ENCODE measurements at regions not wholly inside any gene's neighbourhood (a gene's known extent, or its start where the extent isn't known, plus 50 kb on each side); places are given as distances from the start of the nearest gene placed in this dataset.
"Not testable (repeated sequence)": the region's sequence is repeated elsewhere in the genome, so short reads cannot be mapped to it uniquely, and the experiment has no call there.

DNA sequence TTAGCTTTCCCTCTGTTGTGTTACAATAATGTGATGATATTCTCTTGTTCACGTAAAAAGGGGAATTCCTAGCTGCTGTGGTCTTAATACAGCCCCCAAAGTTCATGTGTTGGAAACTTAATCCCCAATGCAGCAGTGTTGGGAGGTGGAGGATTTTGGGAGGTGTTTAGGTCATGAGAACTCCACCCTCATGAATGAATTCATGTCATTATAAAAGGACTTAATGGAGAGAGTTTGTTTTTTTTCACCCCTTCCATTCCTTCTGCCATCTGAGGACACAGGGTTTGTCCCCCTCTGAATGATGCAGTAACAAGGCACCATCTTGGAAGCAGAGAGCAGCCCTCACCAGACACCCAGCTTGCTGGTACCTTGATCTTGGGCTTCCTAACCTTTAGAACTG lies 253.4 kb upstream of the DDHD1 start:
- TF ChIP-seq, protein P1, sequence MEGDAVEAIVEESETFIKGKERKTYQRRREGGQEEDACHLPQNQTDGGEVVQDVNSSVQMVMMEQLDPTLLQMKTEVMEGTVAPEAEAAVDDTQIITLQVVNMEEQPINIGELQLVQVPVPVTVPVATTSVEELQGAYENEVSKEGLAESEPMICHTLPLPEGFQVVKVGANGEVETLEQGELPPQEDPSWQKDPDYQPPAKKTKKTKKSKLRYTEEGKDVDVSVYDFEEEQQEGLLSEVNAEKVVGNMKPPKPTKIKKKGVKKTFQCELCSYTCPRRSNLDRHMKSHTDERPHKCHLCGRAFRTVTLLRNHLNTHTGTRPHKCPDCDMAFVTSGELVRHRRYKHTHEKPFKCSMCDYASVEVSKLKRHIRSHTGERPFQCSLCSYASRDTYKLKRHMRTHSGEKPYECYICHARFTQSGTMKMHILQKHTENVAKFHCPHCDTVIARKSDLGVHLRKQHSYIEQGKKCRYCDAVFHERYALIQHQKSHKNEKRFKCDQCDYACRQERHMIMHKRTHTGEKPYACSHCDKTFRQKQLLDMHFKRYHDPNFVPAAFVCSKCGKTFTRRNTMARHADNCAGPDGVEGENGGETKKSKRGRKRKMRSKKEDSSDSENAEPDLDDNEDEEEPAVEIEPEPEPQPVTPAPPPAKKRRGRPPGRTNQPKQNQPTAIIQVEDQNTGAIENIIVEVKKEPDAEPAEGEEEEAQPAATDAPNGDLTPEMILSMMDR (conservative IDR thresholded peaks at IDR 0.05; ENCODE audit: low read depth, low read length), result no peak

DNA sequence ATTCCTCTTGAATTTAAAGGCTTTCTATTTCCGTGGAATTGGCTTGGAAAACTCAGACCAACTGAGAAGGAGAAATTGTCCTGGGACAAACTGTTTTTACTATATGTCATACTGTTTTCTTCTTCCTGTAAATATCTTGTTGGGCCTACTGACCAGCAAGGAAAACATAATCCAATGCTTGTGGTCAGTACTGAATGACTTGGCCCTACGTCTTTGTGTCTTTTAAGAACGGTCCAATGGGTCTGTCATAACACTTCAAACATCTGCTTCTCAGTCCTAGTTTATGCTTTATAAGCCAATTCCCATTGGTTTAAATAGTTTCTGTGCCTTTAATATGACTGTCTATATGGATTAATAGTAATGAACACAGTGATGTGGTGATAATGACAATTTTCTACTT lies 248.5 kb upstream of the DDHD1 start:
- TF ChIP-seq, protein P1 (conservative IDR thresholded peaks at IDR 0.05; ENCODE audit: low read depth, low read length), result no peak
- no peak overlapping the region for H3K4me3 ChIP-seq (ENCODE audit: low read depth, low read length)
- no peak for DNase-seq (ENCODE audit: low read depth)

More for the DNA sequence above, 253.4 kb upstream of the DDHD1 start:
- DNase-seq (ENCODE audit: low read depth), result no peak
- H3K4me3 ChIP-seq (ENCODE audit: low read depth, low read length), result no peak overlapping the region

DNA sequence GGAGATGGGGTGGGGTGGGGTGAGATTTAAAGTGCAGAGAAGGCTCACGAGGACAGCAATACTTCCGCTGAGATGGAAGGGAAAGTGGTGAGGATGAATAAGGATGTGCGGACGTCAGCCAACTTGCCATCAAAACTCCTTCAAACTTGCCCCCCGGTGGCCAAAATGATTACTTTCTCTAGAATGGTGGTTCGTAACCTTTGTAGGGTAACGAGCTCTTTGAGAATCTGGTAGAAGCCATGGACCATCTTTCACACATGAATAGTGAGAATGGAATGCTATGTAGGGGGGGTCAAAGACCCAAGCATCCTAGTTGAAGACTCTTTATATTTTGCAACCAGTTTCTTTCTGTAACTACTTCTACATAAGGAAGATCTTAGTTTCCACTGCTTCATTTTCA lies 245.9 kb upstream of the DDHD1 start:
- H3K4me3 ChIP-seq (ENCODE audit: low read depth, low read length), result no peak overlapping the region
- TF ChIP-seq, protein P1 (conservative IDR thresholded peaks at IDR 0.05; ENCODE audit: low read depth, low read length), result peak; percentile 59
- peak; percentile 82 for DNase-seq (ENCODE audit: low read depth)

DNA sequence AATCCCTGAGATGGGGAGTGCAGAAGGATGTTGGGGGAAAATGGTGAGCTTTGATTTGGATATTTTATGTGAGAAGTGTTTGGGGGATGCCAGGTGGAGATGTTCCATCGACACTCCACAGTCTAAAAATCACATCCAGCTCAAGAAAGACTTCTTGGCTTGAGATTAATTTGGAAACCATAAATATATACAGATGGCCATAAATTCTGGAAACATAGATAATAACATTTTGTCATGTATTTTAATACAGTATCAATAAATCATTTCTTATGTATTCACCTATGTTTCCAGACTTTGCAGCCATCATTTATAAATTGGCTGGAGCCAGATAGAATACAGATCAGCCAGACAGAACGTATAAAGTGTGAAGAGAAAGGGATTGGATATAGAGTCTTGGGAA lies 245.5 kb upstream of the DDHD1 start:
- DNase-seq (ENCODE audit: low read depth), result no peak
- TF ChIP-seq, protein P1 (conservative IDR thresholded peaks at IDR 0.05; ENCODE audit: low read depth, low read length), result no peak
- no peak overlapping the region for H3K4me3 ChIP-seq (ENCODE audit: low read depth, low read length)

DNA sequence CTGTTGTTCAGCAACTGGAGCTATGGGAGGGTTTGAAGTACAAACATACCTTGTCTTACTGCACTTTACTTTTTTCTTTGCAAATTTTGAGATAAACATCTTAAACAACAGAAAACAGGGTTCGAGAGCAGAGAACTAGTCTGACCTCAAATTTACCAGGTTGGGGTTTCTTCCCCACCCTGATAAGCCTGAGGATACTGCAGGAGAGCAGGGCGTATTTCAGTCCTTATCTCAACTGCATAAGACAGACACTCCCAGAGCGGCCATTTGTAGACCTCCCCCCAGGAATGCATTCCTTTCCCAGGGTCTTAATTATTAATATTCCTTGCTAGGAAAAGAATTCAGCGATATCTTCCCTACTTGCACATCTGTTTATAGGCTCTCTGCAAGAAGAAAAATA lies 242.1 kb upstream of the DDHD1 start:
- DNase-seq (ENCODE audit: low read depth), result not testable (repeated sequence)

DNA sequence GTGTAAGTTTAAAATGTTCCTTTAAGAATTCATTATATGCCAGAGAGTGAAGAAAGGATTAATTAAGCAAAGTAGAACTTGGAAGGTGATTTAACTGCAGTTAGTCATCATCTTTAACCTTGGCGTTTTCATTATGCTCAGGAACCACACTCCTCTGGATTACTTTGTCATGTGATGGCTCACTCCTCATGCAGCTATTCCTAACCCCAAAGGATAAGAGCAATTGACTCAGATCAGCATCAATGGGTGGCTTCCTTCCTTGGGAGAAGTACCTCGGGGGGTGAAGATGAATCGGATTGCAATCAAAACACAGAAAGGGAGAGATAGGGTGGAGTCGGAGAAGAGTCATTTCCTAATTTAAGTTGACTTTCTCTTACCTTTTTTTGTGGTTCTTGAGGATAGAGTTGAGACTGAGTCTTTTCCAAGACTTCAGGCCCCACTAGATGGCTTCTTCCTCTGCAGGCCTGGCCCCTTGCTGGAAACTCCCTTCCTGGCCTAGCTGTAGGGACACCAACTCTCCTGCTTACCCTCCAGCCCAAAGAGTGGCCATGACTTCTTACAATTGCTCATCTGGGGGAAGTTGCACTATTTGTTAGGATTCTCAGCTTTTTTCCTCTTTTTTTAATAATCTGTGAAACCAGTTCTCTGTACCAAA lies 238.6 kb upstream of the DDHD1 start:
- peak; percentile 35 for DNase-seq (ENCODE audit: low read depth)
- TF ChIP-seq, protein P1 (conservative IDR thresholded peaks at IDR 0.05; ENCODE audit: low read depth, low read length), result no peak
- H3K4me3 ChIP-seq (ENCODE audit: low read depth, low read length), result no peak overlapping the region

More for the DNA sequence above, 242.1 kb upstream of the DDHD1 start:
- H3K4me3 ChIP-seq (ENCODE audit: low read depth, low read length), result not testable (repeated sequence)

DNA sequence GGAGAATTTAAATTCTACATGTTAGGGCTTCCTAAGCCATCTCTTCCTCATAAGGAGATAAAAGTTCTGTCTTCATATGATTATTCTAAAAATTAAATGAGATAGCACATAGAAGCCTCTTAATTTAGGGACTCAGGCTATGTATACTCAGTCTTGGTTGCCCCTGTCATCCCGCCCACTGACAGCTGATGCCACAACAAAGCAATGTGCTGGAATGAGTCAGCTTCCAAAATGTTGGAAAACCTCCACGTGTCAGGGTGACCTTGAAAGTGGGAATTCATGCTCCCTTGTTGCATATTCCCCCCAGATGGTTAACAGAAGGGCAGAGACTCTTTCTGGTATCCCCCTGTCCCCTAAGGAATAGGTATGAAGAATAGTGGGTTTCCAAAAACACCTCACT lies 238.0 kb upstream of the DDHD1 start:
- TF ChIP-seq, protein P1 (conservative IDR thresholded peaks at IDR 0.05; ENCODE audit: low read depth, low read length), result no peak
- peak; percentile 21 for DNase-seq (ENCODE audit: low read depth)
- H3K4me3 ChIP-seq (ENCODE audit: low read depth, low read length), result no peak overlapping the region

Data from choroid plexus epithelial cell (primary cell).